CD1c-positive myeloid dendritic cell (primary cell): ENCODE measurements at regions not wholly inside any gene's neighbourhood (a gene's known extent, or its start where the extent isn't known, plus 50 kb on each side); places are given as distances from the start of the nearest gene placed in this dataset.

Experiments used
- DNase-seq: peaks from one replicate; pipeline ENCODE4 v3.0.0-alpha.2; 2016; ENCODE audit errors: extremely low spot score

- DNase-seq: no peak
Observed at GRCh38 chr3:194279701-194280360, 71.3 kb downstream of the CPN2 start.

- no peak for DNase-seq
Observed at GRCh38 chr3:194280777-194281176, 70.4 kb downstream of the CPN2 start.

GRCh38 chr3:194281306-194281705, 69.8 kb downstream of the CPN2 start:
- no peak for DNase-seq

DNA sequence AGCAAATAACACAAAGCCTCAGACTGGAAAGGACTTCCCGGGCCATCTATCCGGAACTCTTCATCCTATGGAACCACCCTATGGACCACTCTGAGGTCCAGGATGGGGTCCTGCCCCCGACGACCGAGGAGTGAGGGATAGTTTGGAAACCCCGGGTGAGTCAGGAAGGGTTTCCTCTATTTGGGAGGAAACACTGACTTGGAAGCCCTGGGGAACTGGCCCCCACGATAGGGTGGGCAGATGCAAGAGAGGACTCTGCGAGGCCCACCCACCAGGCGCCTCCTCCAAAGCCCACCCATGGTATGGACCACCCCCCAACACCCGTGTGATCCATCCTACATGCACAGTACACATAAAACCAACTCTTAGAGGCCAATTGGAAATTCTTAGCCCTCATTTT, 69.4 kb downstream of the CPN2 start:
- no peak for DNase-seq

- DNase-seq: no peak
Observed at GRCh38 chr3:194282436-194283122, 68.5 kb downstream of the CPN2 start.

- no peak for DNase-seq
Observed at GRCh38 chr3:194283221-194284006, 67.7 kb downstream of the CPN2 start.

DNA sequence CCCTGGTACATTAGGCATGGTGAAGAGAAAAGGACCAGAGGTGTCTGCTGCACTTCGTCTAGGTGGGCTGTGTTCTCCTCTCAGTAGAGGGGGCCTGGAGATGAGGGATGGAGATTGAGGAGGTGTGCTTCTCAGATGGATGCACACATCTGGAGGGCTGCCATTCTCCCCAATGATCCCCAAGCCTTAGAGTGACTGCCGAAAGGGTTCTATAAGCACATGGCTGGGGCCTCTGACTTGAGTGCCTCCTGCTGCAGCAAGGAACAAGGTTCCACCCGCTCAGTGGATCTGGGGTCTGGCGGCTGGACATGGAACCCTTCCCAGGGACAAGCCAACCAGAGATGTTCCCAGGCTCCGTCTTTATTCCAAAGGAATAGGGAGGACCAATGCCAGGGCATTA, 66.8 kb downstream of the CPN2 start:
- no peak for DNase-seq

- DNase-seq: no peak
Observed at GRCh38 chr3:194285024-194285849, 65.9 kb downstream of the CPN2 start.

DNA sequence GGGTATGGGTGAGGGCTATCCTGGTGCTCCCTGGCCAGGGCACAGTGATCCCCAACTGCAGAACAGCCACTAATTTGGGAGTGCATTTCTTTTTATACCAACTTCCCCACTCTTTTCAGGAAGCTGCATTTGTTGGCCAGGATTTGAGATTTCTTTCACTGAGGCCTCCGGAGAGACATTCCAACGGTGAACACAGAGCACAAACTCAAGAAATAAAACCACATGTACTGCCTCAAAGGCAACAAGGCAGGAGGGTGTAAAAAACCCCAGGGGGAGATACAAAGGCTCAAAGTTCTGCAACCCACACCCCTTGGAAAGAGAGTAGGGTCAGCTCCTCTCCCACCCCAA, 65.3 kb downstream of the CPN2 start:
- DNase-seq: no peak

DNA sequence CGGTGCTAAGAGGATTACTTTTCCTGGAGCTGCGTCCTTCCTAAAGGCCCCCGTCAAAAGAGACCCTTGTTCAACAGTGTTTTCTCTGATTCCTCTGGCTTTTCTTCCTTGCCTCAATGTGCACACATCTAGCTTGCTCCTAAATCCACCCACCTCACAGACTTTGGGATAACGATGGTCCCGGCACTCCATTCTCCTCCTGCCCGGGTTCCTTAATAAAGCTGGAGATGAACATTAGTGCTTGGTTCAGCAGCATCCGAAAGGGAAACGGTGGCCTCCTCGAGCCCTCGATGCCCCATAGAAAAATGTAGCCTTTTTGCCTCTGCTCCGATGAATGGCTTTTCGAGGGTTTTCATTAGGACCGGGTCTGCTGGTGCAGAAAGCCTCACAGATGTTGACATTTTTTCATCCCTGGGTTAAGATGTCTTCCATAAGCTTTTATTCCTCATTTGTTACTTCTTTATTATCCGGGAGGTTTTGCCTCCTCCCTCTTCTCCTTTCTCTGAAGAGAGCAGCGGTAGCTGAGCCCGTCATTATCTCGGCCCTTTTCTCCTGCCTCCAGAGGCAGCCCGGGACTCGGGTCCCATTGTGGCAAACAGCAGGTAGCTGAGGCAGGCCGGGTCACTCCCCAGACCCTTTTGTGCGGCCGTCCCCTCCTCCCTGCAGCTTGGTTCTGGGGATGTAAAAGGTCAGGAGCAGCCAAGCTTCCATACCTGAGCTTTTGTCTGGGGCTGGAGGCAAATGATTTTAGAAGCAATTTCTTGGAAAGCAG, 64.6 kb downstream of the CPN2 start:
- DNase-seq: no peak

DNA sequence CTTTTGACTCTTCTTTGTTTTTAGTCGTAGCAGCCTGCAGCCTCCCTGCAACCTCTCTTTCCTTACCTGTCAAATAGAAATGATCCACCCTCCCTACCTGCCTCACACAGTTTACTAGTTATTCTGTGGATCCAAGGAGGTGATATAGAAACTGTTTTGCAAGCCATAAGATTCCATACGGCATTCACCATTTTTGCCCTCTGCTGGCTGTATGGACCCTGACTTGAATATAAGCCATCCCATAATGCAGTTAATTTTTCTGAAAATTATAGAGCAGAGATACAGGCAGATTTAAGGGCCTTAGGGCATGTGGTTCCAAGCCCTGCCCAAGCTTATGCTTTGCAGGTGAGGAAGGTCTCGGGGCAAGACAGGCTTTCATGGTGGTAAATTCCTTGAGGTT, 63.8 kb downstream of the CPN2 start:
- no peak for DNase-seq

- no peak for DNase-seq
Observed at GRCh38 chr3:194287977-194288706, 63.0 kb downstream of the CPN2 start.
